HG03520 (cell line): ENCODE measurements at regions not wholly inside any gene's neighbourhood (a gene's known extent, or its start where the extent isn't known, plus 50 kb on each side); places are given as distances from the start of the nearest gene placed in this dataset.

Experiments
- ATAC-seq: cut with Tn5 transposase; IDR thresholded peaks from one replicate; pipeline ENCODE4 v1.9.1; 2021; ENCODE audit warnings: mild to moderate bottlenecking, moderate library complexity; ENCODE audit not compliant: unreplicated experiment

- ATAC-seq = no peak
Measured at GRCh38 chr7:12120632-12121031, 90.5 kb upstream of the TMEM106B start.

- no peak for ATAC-seq
Measured at GRCh38 chr7:12123172-12123571, 87.9 kb upstream of the TMEM106B start.

- ATAC-seq = no peak
Measured at GRCh38 chr7:12124028-12124427, 87.1 kb upstream of the TMEM106B start.

- ATAC-seq = no peak
Measured at GRCh38 chr7:12127455-12127854, 83.6 kb upstream of the TMEM106B start.

GRCh38 chr7:12130609-12131008 is 80.5 kb upstream of the TMEM106B start:
- no peak for ATAC-seq

GRCh38 chr7:12131122-12131521 is 80.0 kb upstream of the TMEM106B start:
- no peak for ATAC-seq

GRCh38 chr7:12133865-12134264 is 77.2 kb upstream of the TMEM106B start:
- no peak for ATAC-seq

- ATAC-seq = no peak
Measured at GRCh38 chr7:12136523-12136922, 74.6 kb upstream of the TMEM106B start.

GRCh38 chr7:12137283-12137682 is 73.8 kb upstream of the TMEM106B start:
- ATAC-seq = no peak

GRCh38 chr7:12138421-12138820 is 72.7 kb upstream of the TMEM106B start:
- ATAC-seq = no peak

GRCh38 chr7:12139416-12139815 is 71.7 kb upstream of the TMEM106B start:
- no peak for ATAC-seq

GRCh38 chr7:12146813-12147212 is 64.3 kb upstream of the TMEM106B start:
- no peak for ATAC-seq

GRCh38 chr7:12152196-12152918 is 58.7 kb upstream of the TMEM106B start:
- no peak for ATAC-seq

GRCh38 chr7:12154119-12154518 is 57.0 kb upstream of the TMEM106B start:
- no peak for ATAC-seq

- ATAC-seq = no peak
Measured at GRCh38 chr7:12157517-12157916, 53.6 kb upstream of the TMEM106B start.

- ATAC-seq = no peak
Measured at GRCh38 chr7:12158334-12159060, 52.6 kb upstream of the TMEM106B start.

- ATAC-seq = no peak
Measured at GRCh38 chr7:12161146-12161545, 49.9 kb upstream of the TMEM106B start.
